MG63 (cell line): ENCODE measurements at regions not wholly inside any gene's neighbourhood (a gene's known extent, or its start where the extent isn't known, plus 50 kb on each side); places are given as distances from the start of the nearest gene placed in this dataset.
"Not testable (repeated sequence)": the region's sequence is repeated elsewhere in the genome, so short reads cannot be mapped to it uniquely, and the experiment has no call there.

Source experiments
- DNase-seq: peaks from one replicate; pipeline ENCODE4 v3.0.0-alpha.2; 2020
- H3K27me3 ChIP-seq: fragments of 250-450 bp; sonication (Bioruptor Pico); 2 replicates; pipeline ENCODE4 v1.5.1; 2020; ENCODE audit warnings: mild to moderate bottlenecking, moderate library complexity
- H3K36me3 ChIP-seq: fragments of 250-450 bp; sonication (Bioruptor Pico); 2 replicates; pipeline ENCODE4 v1.5.1; 2020; ENCODE audit warnings: mild to moderate bottlenecking, moderate library complexity
- H3K4me3 ChIP-seq: fragments of 250-450 bp; sonication (Bioruptor Pico); 2 replicates; pipeline ENCODE4 v1.5.1; 2020; ENCODE audit warnings: mild to moderate bottlenecking, moderate library complexity
- H3K9me3 ChIP-seq: fragments of 250-450 bp; sonication (Bioruptor Pico); 2 replicates; pipeline ENCODE4 v1.5.1; 2020; ENCODE audit warnings: mild to moderate bottlenecking, moderate library complexity

DNA sequence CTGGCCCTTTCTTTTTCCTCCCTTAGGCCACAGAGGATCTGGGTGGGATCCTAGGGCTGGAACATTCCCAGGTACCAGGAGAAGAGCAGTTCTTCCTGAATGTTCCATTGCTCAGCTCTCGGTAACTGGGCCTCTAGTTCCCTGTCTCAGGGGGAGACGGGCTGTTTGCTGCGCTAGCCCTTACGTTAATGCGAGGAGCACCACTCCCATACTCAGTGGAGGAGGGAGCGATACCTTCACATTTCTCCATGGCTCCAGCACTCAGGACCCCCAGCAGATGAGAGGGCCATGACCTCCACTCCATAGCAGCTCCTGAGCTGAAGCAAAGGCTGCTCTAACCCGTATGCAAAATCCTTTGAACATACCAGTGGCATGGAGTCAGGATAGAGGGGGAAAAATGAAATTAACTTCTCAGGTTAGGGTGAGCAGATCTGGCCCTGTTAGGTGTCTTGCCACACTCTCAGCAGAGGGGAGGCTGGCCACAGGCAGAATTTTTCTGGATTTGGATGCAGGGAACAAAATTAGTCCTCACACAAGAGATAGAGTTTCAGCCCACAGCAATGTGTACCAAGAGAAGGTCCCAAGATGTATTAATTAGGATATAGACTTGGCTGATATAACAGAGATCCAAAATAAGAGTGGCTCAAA is 206.7 kb downstream of the ZFP36L2 start:
- Histone ChIP-seq H3K4me3 (no peak overlapping the region), H3K9me3 (peaks cover 6% of the 10 kb centered on the region; the same call in 1 of the 2 replicates), H3K27me3 (no peaks in the 10 kb centered on the region), H3K36me3 (no peaks in the 10 kb centered on the region)
- DNase-seq: no peak

DNA sequence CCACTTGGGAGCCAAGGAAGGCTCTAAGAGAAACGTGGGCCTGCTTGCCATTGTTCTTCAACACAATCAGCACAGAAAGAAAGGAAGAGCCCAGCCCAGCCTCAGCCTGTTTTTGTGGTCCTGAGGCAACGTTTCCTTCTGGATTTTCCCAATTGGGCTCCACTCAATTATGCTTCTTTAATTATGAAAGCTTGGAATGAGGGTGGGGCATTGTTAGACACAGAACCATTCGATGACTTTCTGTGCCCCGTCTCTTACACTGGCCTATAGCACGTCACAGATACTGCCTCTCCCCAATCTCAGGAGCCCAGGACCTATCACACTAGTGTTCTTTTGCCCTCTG is 207.4 kb downstream of the ZFP36L2 start:
- H3K9me3 ChIP-seq: peaks cover 6% of the 10 kb centered on the region; the same call in 1 of the 2 replicates
- no peaks in the 10 kb centered on the region for H3K36me3 ChIP-seq
- no peak overlapping the region for H3K4me3 ChIP-seq
- DNase-seq: no peak
- no peaks in the 10 kb centered on the region for H3K27me3 ChIP-seq

DNA sequence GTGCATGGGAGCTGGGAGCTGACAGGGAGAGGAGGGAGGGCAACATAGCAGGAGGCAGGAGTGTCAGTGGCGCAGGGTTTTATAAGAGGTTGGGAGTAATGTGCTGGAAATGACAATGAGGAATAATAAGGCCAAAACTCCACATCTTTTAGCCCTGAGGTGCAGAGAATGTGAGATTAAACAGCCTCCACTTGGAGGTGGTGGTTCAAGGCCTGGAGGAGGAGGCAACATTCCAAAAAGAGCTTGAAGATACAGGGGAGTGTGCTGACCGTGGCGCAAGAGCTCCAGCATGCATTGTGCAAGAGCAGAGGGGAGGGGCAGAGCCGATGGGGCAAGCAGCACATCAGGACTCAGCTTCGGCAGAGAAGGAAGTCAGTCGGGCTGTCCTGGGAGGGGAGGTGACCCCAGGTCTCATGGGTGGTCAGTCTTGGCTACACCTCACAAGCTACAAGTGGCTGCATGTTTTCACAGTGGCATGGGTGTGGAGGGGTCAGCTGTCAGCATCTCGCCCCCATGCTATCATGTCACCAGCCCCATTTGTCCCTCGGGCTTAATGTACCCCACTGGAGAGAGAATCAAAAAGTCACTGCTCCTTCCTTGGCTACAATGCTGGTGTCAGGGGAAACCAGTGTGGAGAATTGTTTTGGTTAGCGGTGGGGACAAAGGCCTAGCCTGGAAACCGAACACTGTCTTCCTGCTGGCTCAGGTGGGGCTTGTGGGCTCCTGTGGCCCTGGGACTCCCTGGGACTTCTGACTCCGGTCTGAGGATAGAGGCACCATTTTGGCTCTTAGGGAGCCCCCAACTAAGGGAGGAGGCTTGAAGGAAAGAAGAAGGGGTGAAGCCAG is 208.0 kb downstream of the ZFP36L2 start:
- Histone ChIP-seq H3K36me3 (no peaks in the 10 kb centered on the region), H3K4me3 (no peak overlapping the region), H3K9me3 (peaks cover 6% of the 10 kb centered on the region; the same call in 1 of the 2 replicates), H3K27me3 (no peaks in the 10 kb centered on the region)
- no peak for DNase-seq

GRCh38 chr2:43013821-43014345 is 212.5 kb downstream of the ZFP36L2 start:
- H3K9me3 ChIP-seq: no peaks in the 10 kb centered on the region
- no peaks in the 10 kb centered on the region for H3K36me3 ChIP-seq
- DNase-seq: no peak
- H3K4me3 ChIP-seq: no peak overlapping the region
- no peaks in the 10 kb centered on the region for H3K27me3 ChIP-seq

- H3K27me3 ChIP-seq: no peaks in the 10 kb centered on the region
- no peak overlapping the region for H3K4me3 ChIP-seq
- no peaks in the 10 kb centered on the region for H3K36me3 ChIP-seq
- no peak for DNase-seq
- H3K9me3 ChIP-seq: no peaks in the 10 kb centered on the region
These were observed 213.4 kb downstream of the ZFP36L2 start for GRCh38 chr2:43012966-43013365.

GRCh38 chr2:43011158-43011491 is 215.3 kb downstream of the ZFP36L2 start:
- Histone ChIP-seq H3K36me3 (no peaks in the 10 kb centered on the region), H3K4me3 (no peak overlapping the region), H3K9me3 (no peaks in the 10 kb centered on the region), H3K27me3 (no peaks in the 10 kb centered on the region)
- DNase-seq: no peak

- no peaks in the 10 kb centered on the region for H3K36me3 ChIP-seq
- no peaks in the 10 kb centered on the region for H3K9me3 ChIP-seq
- DNase-seq: no peak
- no peak overlapping the region for H3K4me3 ChIP-seq
- H3K27me3 ChIP-seq: no peaks in the 10 kb centered on the region
These were observed 215.8 kb downstream of the ZFP36L2 start for GRCh38 chr2:43010438-43011157.

GRCh38 chr2:43009448-43009847 is 217.0 kb downstream of the ZFP36L2 start:
- no peaks in the 10 kb centered on the region for H3K27me3 ChIP-seq
- no peak overlapping the region for H3K4me3 ChIP-seq
- DNase-seq: no peak
- H3K36me3 ChIP-seq: no peaks in the 10 kb centered on the region
- H3K9me3 ChIP-seq: no peaks in the 10 kb centered on the region

GRCh38 chr2:43008388-43008787 is 216.0 kb upstream of the HAAO start:
- no peaks in the 10 kb centered on the region for H3K36me3 ChIP-seq
- no peak overlapping the region for H3K4me3 ChIP-seq
- no peaks in the 10 kb centered on the region for H3K9me3 ChIP-seq
- no peak for DNase-seq
- H3K27me3 ChIP-seq: no peaks in the 10 kb centered on the region

DNA sequence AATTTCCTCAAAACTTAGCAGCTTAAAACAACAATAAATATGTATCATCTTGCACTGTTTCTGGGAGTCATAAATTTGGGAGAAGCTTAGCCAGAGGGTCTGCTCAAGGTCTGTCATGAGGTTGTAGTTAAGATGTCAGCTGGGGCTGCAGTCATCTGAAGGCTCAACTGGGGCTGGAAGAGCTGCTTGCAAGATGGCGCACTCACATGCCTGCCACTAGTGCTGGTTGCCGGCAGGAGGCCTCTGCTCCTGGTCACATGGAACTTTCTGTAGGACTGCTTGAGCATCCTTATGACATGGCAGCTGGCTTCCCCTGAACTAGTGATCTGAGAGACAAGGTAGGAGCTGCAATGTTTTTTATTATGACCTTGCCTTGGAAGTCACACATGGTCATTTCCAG is 215.5 kb upstream of the HAAO start:
- H3K27me3 ChIP-seq: no peaks in the 10 kb centered on the region
- H3K4me3 ChIP-seq: no peak overlapping the region
- H3K36me3 ChIP-seq: no peaks in the 10 kb centered on the region
- H3K9me3 ChIP-seq: no peaks in the 10 kb centered on the region
- no peak for DNase-seq

- DNase-seq: no peak
- Histone ChIP-seq H3K36me3 (no peaks in the 10 kb centered on the region), H3K9me3 (no peaks in the 10 kb centered on the region), H3K27me3 (no peaks in the 10 kb centered on the region), H3K4me3 (no peak overlapping the region)
These were observed 214.6 kb upstream of the HAAO start for GRCh38 chr2:43006834-43007543.

DNA sequence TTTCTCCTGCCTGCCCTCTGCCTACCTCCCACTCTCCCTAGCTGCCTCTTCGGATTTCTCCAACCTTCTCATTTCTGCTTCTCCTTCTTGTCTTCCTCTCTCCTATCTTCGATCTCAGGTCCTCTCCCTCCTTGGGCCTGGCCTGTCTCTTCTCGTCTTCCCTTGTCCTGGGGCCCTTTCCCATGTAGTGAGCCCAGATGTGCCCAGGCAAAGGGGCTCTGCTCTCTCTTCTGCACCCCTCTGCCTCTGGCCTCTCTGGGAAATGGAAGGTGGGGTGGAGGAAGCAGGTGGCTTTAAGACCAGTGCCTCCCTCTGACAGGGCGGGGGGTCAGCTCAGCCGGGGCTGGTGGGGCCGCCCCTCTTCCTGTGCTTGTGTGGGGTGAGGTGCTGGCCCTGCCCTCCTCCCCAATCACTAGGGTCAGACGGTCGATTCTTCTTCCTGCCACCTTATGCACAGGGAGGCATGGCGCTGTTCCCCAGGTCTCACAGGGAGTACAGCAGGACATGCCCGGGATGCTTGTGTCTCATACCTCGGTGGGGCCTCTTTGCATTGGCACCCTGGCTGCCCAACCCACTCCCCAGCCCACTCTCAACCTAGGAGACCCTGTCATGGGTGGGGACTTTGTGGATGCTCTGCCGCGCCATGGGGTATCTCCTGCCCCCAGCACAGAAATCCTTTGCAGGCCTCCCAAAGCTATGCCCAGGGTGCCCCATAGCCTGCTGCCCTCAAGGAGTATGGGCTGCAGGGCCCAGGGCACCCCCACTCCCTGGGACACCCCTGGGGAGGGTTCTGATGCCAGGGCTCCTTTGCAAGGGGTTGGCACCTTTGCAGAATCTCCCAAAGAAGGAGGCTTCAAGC is 213.8 kb upstream of the HAAO start:
- Histone ChIP-seq H3K36me3 (no peaks in the 10 kb centered on the region), H3K9me3 (no peaks in the 10 kb centered on the region), H3K4me3 (no peak overlapping the region), H3K27me3 (no peaks in the 10 kb centered on the region)
- no peak for DNase-seq

DNA sequence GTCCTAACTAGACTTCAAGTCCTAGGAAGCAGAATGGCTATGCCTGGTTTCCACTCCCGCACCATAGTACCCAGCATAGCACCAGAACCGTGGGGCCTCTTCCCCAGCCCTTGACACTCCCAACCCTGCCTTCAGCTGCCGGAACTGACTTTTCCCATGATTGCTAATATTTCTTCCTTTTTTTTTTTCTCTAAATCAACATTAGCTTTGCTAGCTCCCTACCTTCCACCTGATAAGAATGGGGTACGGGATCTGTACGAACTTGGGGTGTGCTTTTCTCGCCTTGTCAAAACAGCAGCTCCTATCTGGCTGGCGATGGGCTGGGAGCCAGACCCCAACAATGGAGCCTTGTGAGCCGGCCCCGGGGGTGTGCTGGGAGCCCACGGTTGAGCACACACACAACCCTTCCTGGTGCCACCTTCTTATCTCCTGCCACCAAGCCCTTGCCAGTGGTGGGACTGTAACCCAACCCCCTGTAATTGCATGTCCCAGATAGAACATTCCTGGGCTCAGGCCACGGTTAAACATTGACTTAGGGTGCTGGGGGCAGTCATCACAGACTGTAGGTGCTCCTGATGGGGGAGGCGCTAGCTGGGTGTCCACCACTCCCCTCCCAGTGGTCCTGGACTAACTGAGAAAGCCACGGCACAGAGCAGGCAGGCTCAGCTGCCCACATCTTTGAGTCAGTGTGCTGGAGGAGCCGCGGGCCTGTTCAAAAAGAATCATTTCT is 213.0 kb upstream of the HAAO start:
- Histone ChIP-seq H3K36me3 (no peaks in the 10 kb centered on the region), H3K4me3 (no peak overlapping the region), H3K27me3 (no peaks in the 10 kb centered on the region), H3K9me3 (no peaks in the 10 kb centered on the region)
- DNase-seq: no peak

DNA sequence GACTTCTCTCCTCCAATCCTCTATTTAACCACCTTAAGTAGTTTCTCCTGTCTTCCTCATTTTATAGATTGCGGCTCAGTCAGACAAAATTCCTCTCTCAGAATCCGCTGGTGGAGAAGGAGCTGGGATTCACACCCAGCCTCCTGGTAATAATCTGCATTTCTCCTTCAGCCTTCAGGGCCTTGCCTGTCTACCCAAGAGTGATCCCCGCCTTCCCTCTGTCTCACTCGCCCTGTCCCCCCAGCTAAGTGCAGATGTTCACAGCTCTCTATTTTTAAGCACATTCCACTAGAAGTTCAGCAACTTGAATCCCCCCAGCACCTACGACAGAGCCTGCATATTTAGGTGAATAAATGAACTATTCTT is 212.5 kb upstream of the HAAO start:
- Histone ChIP-seq H3K36me3 (no peaks in the 10 kb centered on the region), H3K4me3 (no peak overlapping the region), H3K9me3 (no peaks in the 10 kb centered on the region), H3K27me3 (no peaks in the 10 kb centered on the region)
- no peak for DNase-seq

DNA sequence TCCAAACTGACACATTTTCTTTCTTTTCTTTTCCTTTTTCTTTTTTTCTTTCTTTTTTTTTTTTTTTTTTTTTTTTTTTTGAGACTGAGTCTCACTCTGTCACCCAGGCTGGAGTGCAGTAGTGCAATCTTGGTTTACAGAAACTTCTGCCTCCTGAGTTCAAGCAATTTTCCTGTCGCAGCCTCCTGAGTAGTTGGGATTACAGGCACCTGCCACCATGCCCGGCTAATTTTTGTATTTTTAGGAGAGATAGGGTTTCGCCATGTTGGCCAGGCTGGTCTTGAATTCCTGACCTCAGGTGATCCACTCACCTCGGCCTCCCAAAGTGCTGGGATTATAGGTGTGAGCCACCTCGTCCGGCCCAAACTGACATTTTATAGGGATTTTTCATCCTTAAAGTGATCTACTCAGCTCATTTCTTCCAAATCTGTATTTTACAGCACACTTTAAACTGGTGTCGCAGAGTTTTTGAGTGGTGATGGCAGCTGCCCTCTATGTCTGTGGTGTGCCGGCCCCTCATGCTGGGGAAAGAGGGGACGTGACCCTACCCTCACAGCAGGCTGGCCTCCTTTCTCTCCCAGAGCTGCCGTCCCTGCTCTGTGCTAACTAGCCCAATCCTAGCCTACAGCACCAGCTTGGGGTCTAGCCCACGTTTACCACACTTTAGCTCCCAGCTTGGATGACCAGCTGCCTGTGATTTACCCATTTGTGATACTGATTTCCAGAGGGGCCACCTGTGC is 211.9 kb upstream of the HAAO start:
- not testable (repeated sequence) for H3K4me3 ChIP-seq, H3K9me3 ChIP-seq, H3K27me3 ChIP-seq, H3K36me3 ChIP-seq, DNase-seq
